OCI-LY1 (cell line): ENCODE measurements at regions not wholly inside any gene's neighbourhood (a gene's known extent, or its start where the extent isn't known, plus 50 kb on each side); places are given as distances from the start of the nearest gene placed in this dataset.

Source experiments
- CTCF ChIP-seq: fragments of 200-600 bp; sonication (generic), shearing (Covaris generic); IDR thresholded peaks from 2 replicates; pipeline ENCODE4 v1.5.1; 2017; ENCODE audit warnings: mild to moderate bottlenecking, antibody characterized with exemption, low read length, moderate library complexity, mixed read lengths
- EZH2 ChIP-seq: fragments of 200-600 bp; sonication (generic), shearing (Covaris generic); IDR thresholded peaks from 2 replicates; pipeline ENCODE4 v1.8.0; 2017; ENCODE audit warnings: borderline replicate concordance, mixed run types, mild to moderate bottlenecking, antibody characterized with exemption, low read length, moderate library complexity, mixed read lengths

GRCh38 chrX:28135378-28136047 lies 154.3 kb upstream of the DCAF8L1 start:
- no peak for TF ChIP-seq CTCF
- TF ChIP-seq EZH2, result no peak
